ENCODE measurements at regions not wholly inside any gene's neighbourhood (a gene's known extent, or its start where the extent isn't known, plus 50 kb on each side); places are given as distances from the start of the nearest gene placed in this dataset.

DNA sequence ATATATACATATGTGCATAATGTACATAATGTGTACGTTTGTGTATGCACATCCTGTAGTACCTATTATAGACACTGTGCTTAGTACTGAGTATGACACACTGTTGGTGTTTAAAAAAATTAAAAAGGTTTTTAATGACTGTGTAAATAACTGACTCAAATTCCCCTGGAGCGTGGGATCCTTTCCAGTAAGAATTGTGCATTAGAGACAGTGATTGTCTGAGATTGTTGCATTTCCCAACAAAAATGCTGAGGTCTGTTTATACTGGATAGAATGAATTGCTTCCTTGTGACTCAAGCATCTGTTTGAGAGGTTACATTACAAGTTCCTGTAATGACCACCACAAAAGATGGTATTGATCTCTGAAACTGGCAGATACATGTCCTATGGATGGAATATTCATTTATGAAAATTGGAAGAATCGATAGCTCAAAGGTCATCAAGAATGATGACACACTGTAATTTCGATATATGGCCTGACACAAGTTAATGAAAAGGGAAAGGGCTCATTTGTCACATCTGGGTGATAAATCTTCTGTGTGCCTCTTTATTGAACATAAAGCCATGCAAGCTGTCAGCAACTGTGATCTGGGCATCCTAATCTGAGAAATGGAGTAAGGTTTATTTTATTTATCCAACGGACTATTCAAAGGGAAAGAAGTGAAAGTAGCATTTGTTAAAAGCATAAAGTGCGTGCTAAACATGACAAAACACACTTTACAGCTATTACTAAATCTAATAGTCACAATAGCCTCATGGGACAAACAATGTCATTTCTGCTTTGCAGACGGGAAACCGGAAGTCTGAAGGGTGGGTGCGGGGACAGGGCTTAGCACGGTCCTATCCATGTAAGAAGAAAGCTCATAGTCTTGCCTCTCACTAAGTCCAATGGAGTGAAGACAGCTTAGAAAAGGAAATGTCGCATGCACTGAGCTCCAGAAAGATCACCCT is 228.8 kb downstream of the CDH11 start:
- TF ChIP-seq POLR2AphosphoS5 (IDR thresholded peaks at IDR 0.05), result no peak
- TF ChIP-seq, protein P1, sequence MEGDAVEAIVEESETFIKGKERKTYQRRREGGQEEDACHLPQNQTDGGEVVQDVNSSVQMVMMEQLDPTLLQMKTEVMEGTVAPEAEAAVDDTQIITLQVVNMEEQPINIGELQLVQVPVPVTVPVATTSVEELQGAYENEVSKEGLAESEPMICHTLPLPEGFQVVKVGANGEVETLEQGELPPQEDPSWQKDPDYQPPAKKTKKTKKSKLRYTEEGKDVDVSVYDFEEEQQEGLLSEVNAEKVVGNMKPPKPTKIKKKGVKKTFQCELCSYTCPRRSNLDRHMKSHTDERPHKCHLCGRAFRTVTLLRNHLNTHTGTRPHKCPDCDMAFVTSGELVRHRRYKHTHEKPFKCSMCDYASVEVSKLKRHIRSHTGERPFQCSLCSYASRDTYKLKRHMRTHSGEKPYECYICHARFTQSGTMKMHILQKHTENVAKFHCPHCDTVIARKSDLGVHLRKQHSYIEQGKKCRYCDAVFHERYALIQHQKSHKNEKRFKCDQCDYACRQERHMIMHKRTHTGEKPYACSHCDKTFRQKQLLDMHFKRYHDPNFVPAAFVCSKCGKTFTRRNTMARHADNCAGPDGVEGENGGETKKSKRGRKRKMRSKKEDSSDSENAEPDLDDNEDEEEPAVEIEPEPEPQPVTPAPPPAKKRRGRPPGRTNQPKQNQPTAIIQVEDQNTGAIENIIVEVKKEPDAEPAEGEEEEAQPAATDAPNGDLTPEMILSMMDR (IDR thresholded peaks at IDR 0.05), result no peak
- no peak for TF ChIP-seq POLR2A (IDR thresholded peaks at IDR 0.05)
- TF ChIP-seq EP300 (IDR thresholded peaks at IDR 0.05; ENCODE audit: low read depth), result no peak

All from transverse colon (tissue), 4 donors.